ENCODE measurements at regions not wholly inside any gene's neighbourhood (a gene's known extent, or its start where the extent isn't known, plus 50 kb on each side); places are given as distances from the start of the nearest gene placed in this dataset.

DNA sequence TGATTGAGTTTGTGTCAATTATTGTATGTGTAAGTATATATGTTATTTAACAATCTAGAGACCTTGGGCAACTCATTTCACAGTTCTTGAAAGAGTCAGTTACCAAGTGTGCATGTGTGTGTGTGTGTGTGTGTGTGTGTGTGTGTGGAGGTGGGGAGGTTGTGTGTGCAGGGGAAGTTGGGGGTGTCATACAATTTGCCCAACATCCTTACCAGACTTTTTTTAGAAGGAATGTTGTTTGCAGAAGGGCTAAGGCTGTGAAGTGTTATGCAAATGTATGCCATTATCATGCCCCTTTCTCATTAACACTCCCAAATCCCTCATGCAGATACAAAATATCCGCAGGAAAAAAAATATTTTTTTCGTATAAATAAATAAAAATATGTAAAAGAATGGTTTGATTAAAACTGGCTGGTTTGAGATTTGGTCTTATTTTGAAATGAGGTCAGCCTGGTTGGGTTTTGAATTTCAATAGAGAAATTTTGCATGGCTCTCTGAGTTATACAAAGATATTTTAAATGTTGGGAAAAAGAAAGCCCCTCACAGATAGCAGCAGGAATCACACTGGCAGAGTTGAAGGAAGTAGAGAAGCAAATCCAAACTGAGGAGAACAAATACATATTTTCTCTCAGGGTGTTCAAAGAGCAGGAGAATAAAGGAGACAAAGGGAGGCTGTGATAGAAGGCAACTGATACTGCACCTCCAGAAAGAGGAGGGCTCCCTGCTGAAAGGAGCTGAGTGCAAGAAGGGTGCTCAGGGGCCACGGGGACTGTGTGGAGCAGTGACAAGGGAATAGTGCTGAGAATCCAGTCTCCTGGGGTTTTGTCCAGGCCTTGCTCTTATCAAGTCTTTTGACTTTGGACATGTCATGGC, 1365.5 kb upstream of the CELF4 start:
- no peaks in the 10 kb centered on the region for H3K36me3 ChIP-seq (ENCODE audit: insufficient read depth, low read length)
- ChIA-PET CTCF (ENCODE audit: partially characterized antibody) (no interaction called here), POLR2A (ENCODE audit: partially characterized antibody) (no interaction called here)
- peaks cover 0 to 2% (median 0%) of the 10 kb centered on the region in 4 donors for H3K4me1 Mint-ChIP-seq
- H3K4me3 Mint-ChIP-seq, result no peak overlapping the region
- intact Hi-C loops (cut with micrococcal nuclease), result no loop called here
- no peak overlapping the region for H3K27ac ChIP-seq (ENCODE audit: low read depth, low read length)
- H3K4me3 ChIP-seq (ENCODE audit: low read length in 2 of 2), result no peak overlapping the region
- H3K36me3 Mint-ChIP-seq, result no peaks in the 10 kb centered on the region
- H3K9me3 Mint-ChIP-seq, result peaks cover 0 to 2% (median 0%) of the 10 kb centered on the region in 8 donors
- no peak overlapping the region for H3K27ac Mint-ChIP-seq
- no peaks in the 10 kb centered on the region for H3K27me3 ChIP-seq (ENCODE audit: insufficient read depth, low read length)
- H3K4me1 ChIP-seq (ENCODE audit: insufficient read depth, low read length), result no peaks in the 10 kb centered on the region
- DNase-seq, result no peak
- peaks cover 2 to 4% of the 10 kb centered on the region in 2 donors for H3K27me3 Mint-ChIP-seq
- H3K9me3 ChIP-seq (ENCODE audit: control insufficient read depth in 1 of 2, low read length in 2 of 2), result no peaks in the 10 kb centered on the region

DNA sequence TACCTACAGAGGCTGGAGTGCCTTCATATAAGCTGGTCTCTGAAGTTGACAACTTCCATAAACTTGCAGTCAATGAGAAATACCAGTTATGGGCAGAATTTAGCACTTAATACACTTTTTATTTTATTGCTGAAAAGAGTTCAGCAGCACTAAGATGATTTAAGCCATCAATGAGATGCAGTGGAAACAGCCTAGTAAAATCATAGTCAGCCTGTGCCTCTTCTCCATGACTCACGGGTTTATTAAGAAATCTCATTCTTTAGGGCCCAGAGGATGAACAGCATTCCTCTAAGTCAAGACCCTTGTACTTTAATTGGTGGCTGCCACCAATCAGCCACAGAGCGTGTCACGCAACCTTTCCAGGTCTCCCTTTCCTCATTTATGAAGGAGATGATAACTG, 1357.9 kb upstream of the CELF4 start:
- intact Hi-C loops (cut with micrococcal nuclease), result no loop called here
- ChIA-PET CTCF (ENCODE audit: partially characterized antibody) (no interaction called here), POLR2A (ENCODE audit: partially characterized antibody) (no interaction called here)
- no peaks in the 10 kb centered on the region for H3K36me3 Mint-ChIP-seq
- no peaks in the 10 kb centered on the region for H3K4me1 ChIP-seq (ENCODE audit: insufficient read depth, low read length)
- H3K27ac ChIP-seq (ENCODE audit: low read depth, low read length), result no peak overlapping the region
- H3K9me3 Mint-ChIP-seq, result peaks cover 0 to 4% (median 0%) of the 10 kb centered on the region in 8 donors
- H3K9me3 ChIP-seq (ENCODE audit: control insufficient read depth in 1 of 2, low read length in 2 of 2), result no peaks in the 10 kb centered on the region
- H3K4me3 Mint-ChIP-seq, result no peak overlapping the region
- DNase-seq, result no peak
- H3K27ac Mint-ChIP-seq, result no peak overlapping the region
- H3K4me1 Mint-ChIP-seq, result no peaks in the 10 kb centered on the region
- peaks cover 2 to 5% of the 10 kb centered on the region in 2 donors for H3K27me3 Mint-ChIP-seq
- H3K36me3 ChIP-seq (ENCODE audit: insufficient read depth, low read length), result no peaks in the 10 kb centered on the region
- no peak overlapping the region for H3K4me3 ChIP-seq (ENCODE audit: low read length in 2 of 2)
- H3K27me3 ChIP-seq (ENCODE audit: insufficient read depth, low read length), result no peaks in the 10 kb centered on the region

DNA sequence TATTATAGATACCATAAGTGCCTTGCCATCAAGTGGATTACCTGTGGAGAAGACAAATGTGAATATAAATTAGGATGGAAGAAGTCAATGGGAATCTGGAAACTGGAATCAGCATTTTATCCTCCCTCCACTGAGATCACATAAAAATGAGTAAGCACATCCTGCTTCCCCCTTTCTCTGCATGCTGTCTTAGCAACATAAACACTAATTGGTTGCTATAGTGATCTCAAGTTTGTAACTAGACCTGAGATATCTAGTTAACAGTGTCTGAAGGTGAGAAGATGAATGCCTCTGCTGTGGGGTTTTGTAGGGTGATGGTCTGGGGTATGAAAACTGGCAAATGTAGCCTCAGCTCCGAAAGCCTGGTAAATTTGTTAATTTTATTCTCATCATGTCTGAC, 1357.5 kb upstream of the CELF4 start:
- no peaks in the 10 kb centered on the region for H3K4me1 Mint-ChIP-seq
- H3K27me3 Mint-ChIP-seq, result peaks cover 3 to 4% of the 10 kb centered on the region in 2 donors
- no peak overlapping the region for H3K27ac Mint-ChIP-seq
- DNase-seq, result no peak
- Histone ChIP-seq H3K4me1 (ENCODE audit: insufficient read depth, low read length) (no peaks in the 10 kb centered on the region), H3K4me3 (ENCODE audit: low read length in 2 of 2) (no peak overlapping the region), H3K27ac (ENCODE audit: low read depth, low read length) (no peak overlapping the region), H3K27me3 (ENCODE audit: insufficient read depth, low read length) (no peaks in the 10 kb centered on the region), H3K9me3 (ENCODE audit: control insufficient read depth in 1 of 2, low read length in 2 of 2) (no peaks in the 10 kb centered on the region), H3K36me3 (ENCODE audit: insufficient read depth, low read length) (no peaks in the 10 kb centered on the region)
- CTCF ChIA-PET (ENCODE audit: partially characterized antibody), result no interaction called here
- H3K4me3 Mint-ChIP-seq, result no peak overlapping the region
- H3K9me3 Mint-ChIP-seq, result peaks cover 0 to 4% (median 0%) of the 10 kb centered on the region in 8 donors
- POLR2A ChIA-PET (ENCODE audit: partially characterized antibody), result no interaction called here
- intact Hi-C loops (cut with micrococcal nuclease), result no loop called here
- H3K36me3 Mint-ChIP-seq, result no peaks in the 10 kb centered on the region

DNA sequence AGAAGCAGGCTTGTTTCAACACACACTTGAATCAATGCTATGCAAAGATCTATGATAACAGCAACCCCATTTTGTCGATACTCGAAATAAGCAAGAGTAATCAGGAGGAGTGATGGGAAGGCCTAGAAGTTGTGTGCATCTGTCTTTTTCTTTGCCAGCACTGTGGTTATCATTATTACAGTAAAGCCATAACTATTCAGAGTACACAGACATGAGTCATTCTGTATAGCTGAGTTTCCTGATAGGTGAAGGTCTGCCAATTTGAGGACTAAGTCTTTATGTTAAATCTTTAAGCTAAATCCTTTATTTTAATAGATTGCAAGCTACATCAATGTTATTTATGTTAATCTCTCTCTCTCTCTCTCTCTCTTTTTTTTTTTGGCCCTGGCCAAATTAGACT, 1344.4 kb upstream of the CELF4 start:
- H3K27ac ChIP-seq (ENCODE audit: low read depth, low read length), result no peak overlapping the region
- Mint-ChIP-seq H3K9me3 (no peaks in the 10 kb centered on the region), H3K4me1 (no peaks in the 10 kb centered on the region), H3K36me3 (no peaks in the 10 kb centered on the region), H3K27ac (no peak overlapping the region), H3K27me3 (peaks cover 2 to 4% of the 10 kb centered on the region in 2 donors), H3K4me3 (no peak overlapping the region)
- no peak overlapping the region for H3K4me3 ChIP-seq (ENCODE audit: low read length in 2 of 2)
- intact Hi-C loops (cut with micrococcal nuclease), result no loop called here
- H3K27me3 ChIP-seq (ENCODE audit: insufficient read depth, low read length), result no peaks in the 10 kb centered on the region
- H3K4me1 ChIP-seq (ENCODE audit: insufficient read depth, low read length), result no peaks in the 10 kb centered on the region
- DNase-seq, result no peak
- ChIA-PET CTCF (ENCODE audit: partially characterized antibody) (no interaction called here), POLR2A (ENCODE audit: partially characterized antibody) (no interaction called here)
- no peaks in the 10 kb centered on the region for H3K36me3 ChIP-seq (ENCODE audit: insufficient read depth, low read length)
- H3K9me3 ChIP-seq (ENCODE audit: control insufficient read depth in 1 of 2, low read length in 2 of 2), result no peaks in the 10 kb centered on the region

DNA sequence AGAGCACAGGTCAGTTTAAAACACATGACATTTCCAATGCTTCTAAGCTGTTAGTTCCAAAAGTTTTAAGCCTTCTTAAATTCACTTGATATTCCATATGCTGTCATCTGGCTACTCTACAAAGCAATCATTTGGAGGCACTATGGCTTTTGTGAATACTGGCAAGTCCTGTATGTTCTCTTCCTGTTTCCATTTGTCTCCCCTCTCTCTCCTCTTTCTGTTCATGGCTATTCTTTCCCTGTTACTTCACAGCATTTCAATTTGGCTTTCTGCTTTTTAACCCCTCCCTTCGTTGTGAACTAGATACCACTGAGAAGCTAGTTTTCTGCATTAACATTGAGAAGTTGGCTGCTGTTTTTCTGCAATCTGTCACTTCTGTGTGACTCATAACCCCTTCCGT, 1337.2 kb upstream of the CELF4 start:
- POLR2A ChIA-PET (ENCODE audit: partially characterized antibody), result no interaction called here
- H3K27me3 ChIP-seq (ENCODE audit: insufficient read depth, low read length), result no peaks in the 10 kb centered on the region
- no peaks in the 10 kb centered on the region for H3K4me1 Mint-ChIP-seq
- no peaks in the 10 kb centered on the region for H3K36me3 ChIP-seq (ENCODE audit: insufficient read depth, low read length)
- intact Hi-C loops (cut with micrococcal nuclease), result no loop called here
- peaks cover 0 to 1% of the 10 kb centered on the region in 2 donors for H3K27me3 Mint-ChIP-seq
- H3K9me3 Mint-ChIP-seq, result peaks cover 0 to 2% (median 0%) of the 10 kb centered on the region in 8 donors
- no peaks in the 10 kb centered on the region for H3K9me3 ChIP-seq (ENCODE audit: control insufficient read depth in 1 of 2, low read length in 2 of 2)
- H3K27ac ChIP-seq (ENCODE audit: low read depth, low read length), result no peak overlapping the region
- no peak overlapping the region for H3K4me3 Mint-ChIP-seq
- CTCF ChIA-PET (ENCODE audit: partially characterized antibody), result no interaction called here
- H3K27ac Mint-ChIP-seq, result peak overlapping the region in 1 of 7 donors; percentile 6
- H3K36me3 Mint-ChIP-seq, result no peaks in the 10 kb centered on the region
- H3K4me3 ChIP-seq (ENCODE audit: low read length in 2 of 2), result no peak overlapping the region
- DNase-seq, result no peak
- no peaks in the 10 kb centered on the region for H3K4me1 ChIP-seq (ENCODE audit: insufficient read depth, low read length)

DNA sequence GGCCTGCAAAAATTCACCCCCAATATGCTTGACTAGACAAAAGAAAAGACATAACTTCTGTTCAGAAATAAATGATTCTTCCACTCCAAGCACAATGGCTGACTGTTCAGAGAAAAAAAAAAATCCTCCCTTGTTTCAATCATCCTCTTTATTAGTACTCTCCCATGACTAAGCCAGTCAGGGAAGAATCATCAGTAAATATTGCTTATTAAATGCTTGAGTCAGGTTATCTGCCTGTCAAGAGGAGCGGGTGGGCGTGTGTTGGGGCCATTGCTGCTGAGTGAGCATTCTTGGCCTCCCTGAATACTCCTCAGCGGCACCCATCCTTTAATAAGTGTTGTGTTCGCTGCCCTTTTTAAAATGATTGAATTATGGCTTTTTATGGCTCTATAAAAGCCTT, 1334.8 kb upstream of the CELF4 start:
- no peaks in the 10 kb centered on the region for H3K4me1 Mint-ChIP-seq
- H3K9me3 Mint-ChIP-seq, result peaks cover 0 to 2% (median 0%) of the 10 kb centered on the region in 8 donors
- no peak for DNase-seq
- H3K36me3 Mint-ChIP-seq, result no peaks in the 10 kb centered on the region
- intact Hi-C loops (cut with micrococcal nuclease), result no loop called here
- Histone ChIP-seq H3K9me3 (ENCODE audit: control insufficient read depth in 1 of 2, low read length in 2 of 2) (no peaks in the 10 kb centered on the region), H3K36me3 (ENCODE audit: insufficient read depth, low read length) (no peaks in the 10 kb centered on the region), H3K4me3 (ENCODE audit: low read length in 2 of 2) (no peak overlapping the region), H3K27me3 (ENCODE audit: insufficient read depth, low read length) (no peaks in the 10 kb centered on the region), H3K27ac (ENCODE audit: low read depth, low read length) (no peak overlapping the region), H3K4me1 (ENCODE audit: insufficient read depth, low read length) (no peaks in the 10 kb centered on the region)
- no peaks in the 10 kb centered on the region for H3K27me3 Mint-ChIP-seq
- H3K27ac Mint-ChIP-seq, result no peak overlapping the region
- ChIA-PET POLR2A (ENCODE audit: partially characterized antibody) (no interaction called here), CTCF (ENCODE audit: partially characterized antibody) (no interaction called here)
- no peak overlapping the region for H3K4me3 Mint-ChIP-seq

DNA sequence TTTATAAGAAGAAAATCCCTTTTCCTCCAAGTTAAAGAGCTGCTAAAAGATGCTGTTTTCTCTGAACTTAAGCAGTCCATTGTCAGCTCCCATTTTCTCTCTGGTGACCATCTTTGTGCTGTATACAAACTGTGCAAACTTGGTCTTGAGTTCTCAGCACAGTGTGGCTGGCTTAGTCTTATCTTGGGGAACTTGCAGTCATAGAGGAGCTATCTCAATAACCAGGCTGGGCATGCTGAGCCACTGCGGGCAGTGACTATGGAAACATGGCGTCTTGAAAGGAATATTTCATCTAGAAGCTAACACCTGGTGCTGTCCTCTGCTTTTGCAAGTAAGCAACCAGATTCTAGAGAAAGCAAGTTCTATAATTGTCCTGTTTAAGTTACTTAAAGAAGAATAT, 1334.4 kb upstream of the CELF4 start:
- Mint-ChIP-seq H3K27me3 (no peaks in the 10 kb centered on the region), H3K27ac (no peak overlapping the region), H3K9me3 (peaks cover 0 to 2% (median 0%) of the 10 kb centered on the region in 8 donors), H3K36me3 (no peaks in the 10 kb centered on the region), H3K4me1 (no peaks in the 10 kb centered on the region), H3K4me3 (no peak overlapping the region)
- no peaks in the 10 kb centered on the region for H3K9me3 ChIP-seq (ENCODE audit: control insufficient read depth in 1 of 2, low read length in 2 of 2)
- no peaks in the 10 kb centered on the region for H3K36me3 ChIP-seq (ENCODE audit: insufficient read depth, low read length)
- DNase-seq, result no peak
- H3K27me3 ChIP-seq (ENCODE audit: insufficient read depth, low read length), result no peaks in the 10 kb centered on the region
- no peak overlapping the region for H3K4me3 ChIP-seq (ENCODE audit: low read length in 2 of 2)
- no peak overlapping the region for H3K27ac ChIP-seq (ENCODE audit: low read depth, low read length)
- ChIA-PET POLR2A (ENCODE audit: partially characterized antibody) (no interaction called here), CTCF (ENCODE audit: partially characterized antibody) (no interaction called here)
- no peaks in the 10 kb centered on the region for H3K4me1 ChIP-seq (ENCODE audit: insufficient read depth, low read length)
- intact Hi-C loops (cut with micrococcal nuclease), result no loop called here

Data from CD4-positive, alpha-beta memory T cell (primary cell).